MM.1S (cell line): ENCODE measurements at regions not wholly inside any gene's neighbourhood (a gene's known extent, or its start where the extent isn't known, plus 50 kb on each side); places are given as distances from the start of the nearest gene placed in this dataset.

Experiments used
- EZH2 ChIP-seq: fragments of 300-600 bp; sonication (generic); optimal IDR thresholded peaks from 2 replicates; pipeline ENCODE3; 2017; ENCODE audit warnings: low read depth, mild to moderate bottlenecking, antibody characterized with exemption, low read length, mixed read lengths
- EZH2phosphoT487 ChIP-seq: fragments of 300-600 bp; sonication (generic); IDR thresholded peaks from 2 replicates; pipeline ENCODE4 v1.6.1; 2018; ENCODE audit warnings: antibody characterized with exemption, low read length
- TF ChIP-seq, protein P1 (sequence below): fragments of 300-600 bp; sonication (generic); IDR thresholded peaks from 2 replicates; pipeline ENCODE4 v1.5.1; 2016; ENCODE audit warnings: antibody characterized with exemption, low read length, mixed read lengths

DNA sequence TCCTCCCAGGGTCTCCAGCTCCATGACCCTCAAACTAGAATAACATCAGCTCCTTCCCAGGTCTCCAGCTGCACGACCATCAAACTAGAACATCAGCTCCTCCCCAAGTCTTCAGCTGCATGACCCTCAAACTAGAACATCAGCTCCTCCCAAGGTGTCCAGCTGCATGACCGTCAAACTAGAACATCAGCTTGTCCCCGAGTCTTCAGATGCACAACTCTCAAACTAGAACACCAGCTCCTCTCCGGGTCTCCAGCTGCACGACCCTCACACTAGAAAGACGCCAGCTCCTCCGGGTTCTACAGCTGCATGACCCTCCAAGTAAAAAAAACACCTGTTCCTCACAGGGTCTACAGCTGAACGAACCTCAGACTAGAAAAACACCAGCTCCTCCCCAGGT is 312.9 kb upstream of the TFPI start:
- TF ChIP-seq, protein P1, sequence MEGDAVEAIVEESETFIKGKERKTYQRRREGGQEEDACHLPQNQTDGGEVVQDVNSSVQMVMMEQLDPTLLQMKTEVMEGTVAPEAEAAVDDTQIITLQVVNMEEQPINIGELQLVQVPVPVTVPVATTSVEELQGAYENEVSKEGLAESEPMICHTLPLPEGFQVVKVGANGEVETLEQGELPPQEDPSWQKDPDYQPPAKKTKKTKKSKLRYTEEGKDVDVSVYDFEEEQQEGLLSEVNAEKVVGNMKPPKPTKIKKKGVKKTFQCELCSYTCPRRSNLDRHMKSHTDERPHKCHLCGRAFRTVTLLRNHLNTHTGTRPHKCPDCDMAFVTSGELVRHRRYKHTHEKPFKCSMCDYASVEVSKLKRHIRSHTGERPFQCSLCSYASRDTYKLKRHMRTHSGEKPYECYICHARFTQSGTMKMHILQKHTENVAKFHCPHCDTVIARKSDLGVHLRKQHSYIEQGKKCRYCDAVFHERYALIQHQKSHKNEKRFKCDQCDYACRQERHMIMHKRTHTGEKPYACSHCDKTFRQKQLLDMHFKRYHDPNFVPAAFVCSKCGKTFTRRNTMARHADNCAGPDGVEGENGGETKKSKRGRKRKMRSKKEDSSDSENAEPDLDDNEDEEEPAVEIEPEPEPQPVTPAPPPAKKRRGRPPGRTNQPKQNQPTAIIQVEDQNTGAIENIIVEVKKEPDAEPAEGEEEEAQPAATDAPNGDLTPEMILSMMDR: no peak
- TF ChIP-seq EZH2 (no peak), EZH2phosphoT487 (no peak)
